Activated CD4-positive, alpha-beta memory T cell treated with anti-CD3 and anti-CD28 coated beads, Interleukin-2, amount 10 ng/mL, durations not matched to agents 7 days and 5 days (primary cell): ENCODE measurements at regions not wholly inside any gene's neighbourhood (a gene's known extent, or its start where the extent isn't known, plus 50 kb on each side); places are given as distances from the start of the nearest gene placed in this dataset.

Experiments used
- CTCF ChIA-PET: fragments of 350-600 bp; sonication (Branson Sonifier 250); formaldehyde crosslinking; loops from one replicate; lab custom pipeline; 2021; ENCODE audit warnings: antibody characterized with exemption, inconsistent platforms; lab: Charles Lee
- POLR2A ChIA-PET: fragments of 350-600 bp; sonication (Branson Sonifier 250); formaldehyde crosslinking; loops from one replicate; lab custom pipeline; 2021; ENCODE audit warnings: antibody characterized with exemption; lab: Charles Lee
- DNase-seq: peaks from one replicate; pipeline ENCODE4 v3.0.0-alpha.2; 2020
- H3K27ac Mint-ChIP-seq: one replicate; pipeline ENCODE4 v1.8.0; 2021; ENCODE audit warnings: mild to moderate bottlenecking, mixed read lengths
- H3K27me3 Mint-ChIP-seq: one replicate; pipeline ENCODE4 v1.8.0; 2021; ENCODE audit warnings: mixed read lengths
- H3K36me3 Mint-ChIP-seq: one replicate; pipeline ENCODE4 v1.8.0; 2021; ENCODE audit warnings: low read depth, mixed read lengths
- H3K4me1 Mint-ChIP-seq: one replicate; pipeline ENCODE4 v1.8.0; 2021; ENCODE audit warnings: mixed read lengths
- H3K4me3 Mint-ChIP-seq: one replicate; pipeline ENCODE4 v1.8.0; 2021; ENCODE audit warnings: mild to moderate bottlenecking, mixed read lengths
- H3K9me3 Mint-ChIP-seq: one replicate; pipeline ENCODE4 v1.8.0; 2021; ENCODE audit warnings: mixed read lengths

DNA sequence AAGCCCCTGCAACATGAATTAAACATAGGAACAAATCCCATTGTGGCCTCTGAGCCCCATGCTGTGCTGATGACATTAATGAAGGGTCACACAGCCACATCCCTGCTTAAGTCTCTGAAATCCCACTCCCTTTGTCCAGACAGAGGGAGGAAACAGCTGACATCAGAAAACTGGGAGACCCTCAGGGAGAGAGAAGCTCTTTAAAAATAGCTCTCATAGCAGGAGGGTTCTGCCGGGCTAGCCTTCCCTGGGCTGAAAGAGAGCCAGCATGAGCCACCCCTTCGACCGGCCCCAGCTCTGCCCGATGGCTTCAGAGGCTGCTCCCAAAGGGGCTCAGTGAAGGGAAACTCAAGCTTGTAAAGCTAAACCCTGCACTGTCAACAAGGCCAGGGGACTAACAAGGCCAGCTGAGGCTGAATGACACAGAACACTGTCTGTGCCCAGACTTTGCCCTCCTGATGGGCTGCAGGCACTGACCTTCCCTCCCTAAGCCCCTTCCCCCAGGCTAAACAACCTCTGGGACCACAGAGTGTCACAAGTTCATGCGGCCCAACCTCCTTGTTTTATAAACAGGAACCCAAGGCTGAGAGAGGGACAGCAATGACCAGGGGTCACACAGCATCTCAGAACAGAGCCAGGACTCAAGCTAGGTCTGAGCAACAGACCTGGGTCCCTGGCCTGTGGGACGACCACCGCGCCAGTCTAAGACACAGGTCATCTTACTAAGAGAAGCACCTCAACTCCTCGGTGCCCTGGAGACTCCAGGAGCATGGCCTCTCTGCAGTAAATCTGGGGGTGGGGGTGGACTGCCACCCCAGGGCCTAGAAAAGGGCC, 163.8 kb downstream of the CHST1 start:
- no peaks in the 10 kb centered on the region for H3K9me3 Mint-ChIP-seq
- no peak overlapping the region for H3K27ac Mint-ChIP-seq
- CTCF ChIA-PET: no interaction called here
- no peak overlapping the region for H3K4me3 Mint-ChIP-seq
- no peak for DNase-seq
- no peaks in the 10 kb centered on the region for H3K4me1 Mint-ChIP-seq
- H3K27me3 Mint-ChIP-seq: peaks cover 16% of the 10 kb centered on the region
- POLR2A ChIA-PET: no interaction called here
- H3K36me3 Mint-ChIP-seq: no peaks in the 10 kb centered on the region

- Mint-ChIP-seq H3K36me3 (no peaks in the 10 kb centered on the region), H3K4me3 (no peak overlapping the region), H3K27ac (no peak overlapping the region), H3K9me3 (no peaks in the 10 kb centered on the region), H3K4me1 (no peaks in the 10 kb centered on the region), H3K27me3 (peaks cover 18% of the 10 kb centered on the region)
- CTCF ChIA-PET: no interaction called here
- DNase-seq: no peak
- POLR2A ChIA-PET: no interaction called here
Measured at GRCh38 chr11:45500451-45500850, 165.0 kb downstream of the CHST1 start.

DNA sequence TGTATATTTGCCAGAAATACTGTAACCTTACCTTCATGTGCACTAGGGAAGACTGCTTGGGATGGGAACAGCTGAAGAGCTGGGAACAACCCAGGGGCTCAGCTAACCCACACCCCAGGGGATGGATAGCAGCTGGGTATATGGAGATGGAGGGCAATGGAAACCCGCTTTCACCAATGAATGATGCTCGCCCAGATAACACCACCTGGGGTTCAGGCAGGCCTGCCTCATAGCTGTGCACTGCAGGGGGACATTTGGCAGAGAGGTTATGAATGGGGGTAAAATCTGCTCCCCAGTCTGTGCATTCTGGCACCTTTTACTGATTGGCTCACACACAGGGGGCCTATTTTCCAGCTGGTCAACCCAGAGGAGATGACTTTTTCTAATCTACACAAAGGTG, 170.7 kb downstream of the CHST1 start:
- no peaks in the 10 kb centered on the region for H3K4me1 Mint-ChIP-seq
- no peaks in the 10 kb centered on the region for H3K36me3 Mint-ChIP-seq

DNA sequence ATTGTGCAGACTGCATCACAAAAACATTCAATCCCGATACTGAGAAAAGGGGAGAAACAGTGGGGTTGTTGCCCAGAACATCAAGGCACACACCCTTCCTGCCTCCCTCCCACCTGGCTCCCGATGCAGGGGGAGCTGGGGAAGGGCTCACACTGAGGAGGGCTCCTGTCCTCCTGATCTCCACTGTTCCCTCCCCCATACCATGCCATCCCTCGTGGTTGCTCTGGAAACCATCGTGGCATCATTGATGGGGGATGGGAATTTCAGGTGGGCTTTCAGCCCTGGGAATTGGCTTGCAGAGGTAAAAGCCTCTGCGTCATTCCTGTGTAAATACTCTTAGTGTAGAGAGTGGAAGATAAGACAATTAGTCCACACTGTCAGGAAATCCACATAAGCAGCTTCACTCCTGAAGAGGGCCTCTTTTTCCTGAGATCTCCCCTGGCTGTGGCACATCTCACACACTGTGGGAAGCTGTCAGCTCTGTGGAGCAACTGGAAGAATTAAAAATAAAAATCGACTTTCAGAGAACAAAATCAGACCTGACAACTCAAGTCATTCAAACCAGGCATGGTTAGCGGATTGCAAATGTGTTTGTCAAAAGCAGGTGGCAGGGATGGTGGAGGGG, 176.0 kb downstream of the CHST1 start:
- POLR2A ChIA-PET: no interaction called here
- Mint-ChIP-seq H3K27ac (no peak overlapping the region), H3K9me3 (no peaks in the 10 kb centered on the region), H3K4me1 (no peaks in the 10 kb centered on the region), H3K27me3 (peaks cover 5% of the 10 kb centered on the region), H3K4me3 (no peak overlapping the region), H3K36me3 (no peaks in the 10 kb centered on the region)
- CTCF ChIA-PET: no interaction called here
- no peak for DNase-seq

More for the DNA sequence above, 170.7 kb downstream of the CHST1 start:
- Mint-ChIP-seq H3K27ac (no peak overlapping the region), H3K9me3 (no peaks in the 10 kb centered on the region), H3K4me3 (no peak overlapping the region), H3K27me3 (peaks cover 26% of the 10 kb centered on the region)
- CTCF ChIA-PET: no interaction called here
- POLR2A ChIA-PET: no interaction called here
- DNase-seq: no peak

DNA sequence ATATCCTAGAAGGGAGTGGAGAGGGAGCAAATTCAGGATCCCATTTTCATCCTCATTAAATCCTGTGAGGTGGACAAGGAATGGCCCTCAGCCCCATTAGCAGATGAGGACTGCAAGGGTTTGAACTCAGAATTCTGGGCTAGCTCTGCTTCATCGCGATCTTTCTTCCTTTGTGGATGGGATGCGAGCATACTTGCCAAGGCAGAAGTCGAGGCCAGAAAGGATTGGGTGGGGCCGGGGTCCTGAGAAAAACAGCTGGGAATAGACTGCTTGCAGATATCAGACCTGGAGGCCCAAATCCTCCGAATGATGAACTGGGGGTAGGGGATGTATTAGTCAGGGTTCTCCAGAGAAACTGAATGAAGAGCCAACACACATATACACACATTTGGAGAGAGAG, 179.0 kb downstream of the CHST1 start:
- Mint-ChIP-seq H3K27me3 (peaks cover 4% of the 10 kb centered on the region), H3K4me3 (no peak overlapping the region), H3K4me1 (no peaks in the 10 kb centered on the region), H3K9me3 (no peaks in the 10 kb centered on the region), H3K27ac (no peak overlapping the region), H3K36me3 (no peaks in the 10 kb centered on the region)
- ChIA-PET CTCF (no interaction called here), POLR2A (no interaction called here)
- DNase-seq: no peak

GRCh38 chr11:45485070-45485707, 180.2 kb downstream of the CHST1 start:
- Mint-ChIP-seq H3K4me3 (no peak overlapping the region), H3K27me3 (no peaks in the 10 kb centered on the region), H3K36me3 (no peaks in the 10 kb centered on the region), H3K4me1 (no peaks in the 10 kb centered on the region), H3K9me3 (no peaks in the 10 kb centered on the region), H3K27ac (no peak overlapping the region)
- ChIA-PET CTCF (no interaction called here), POLR2A (no interaction called here)
- no peak for DNase-seq

DNA sequence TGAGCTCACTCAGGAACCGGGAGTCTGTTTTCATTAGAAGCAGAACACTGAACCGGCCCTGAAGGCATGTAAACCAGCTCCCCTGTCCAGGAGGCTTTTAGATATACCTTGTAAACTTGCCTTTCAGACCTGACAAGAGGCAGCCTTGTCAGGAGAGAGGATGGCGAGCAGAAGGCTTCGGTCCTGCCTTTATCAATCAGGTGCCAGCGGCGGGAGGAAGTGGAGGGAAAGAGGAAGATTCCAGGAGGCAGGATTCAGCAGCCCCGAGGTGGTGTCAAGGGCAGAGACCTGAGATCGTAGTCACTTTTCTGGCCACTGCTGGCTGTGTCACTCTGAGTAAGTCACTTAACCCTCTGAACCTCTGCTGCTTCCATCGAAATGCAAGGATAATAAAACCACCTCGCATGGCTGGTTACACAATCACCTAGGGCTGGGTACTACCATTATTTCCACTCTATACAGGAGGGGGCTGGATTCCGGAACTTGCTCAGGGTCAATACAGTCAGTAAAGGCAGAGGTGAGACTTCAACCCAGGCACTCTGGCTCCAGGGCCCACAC, 181.0 kb downstream of the CHST1 start:
- Mint-ChIP-seq H3K9me3 (no peaks in the 10 kb centered on the region), H3K4me1 (no peaks in the 10 kb centered on the region), H3K27me3 (peaks cover 4% of the 10 kb centered on the region), H3K36me3 (no peaks in the 10 kb centered on the region), H3K27ac (no peak overlapping the region), H3K4me3 (no peak overlapping the region)
- ChIA-PET CTCF (no interaction called here), POLR2A (no interaction called here)
- no peak for DNase-seq

GRCh38 chr11:45483416-45483815, 182.0 kb downstream of the CHST1 start:
- CTCF ChIA-PET: no interaction called here
- Mint-ChIP-seq H3K4me3 (no peak overlapping the region), H3K27me3 (peaks cover 6% of the 10 kb centered on the region), H3K4me1 (no peaks in the 10 kb centered on the region), H3K27ac (no peak overlapping the region), H3K36me3 (no peaks in the 10 kb centered on the region), H3K9me3 (no peaks in the 10 kb centered on the region)
- no peak for DNase-seq
- POLR2A ChIA-PET: no interaction called here

DNA sequence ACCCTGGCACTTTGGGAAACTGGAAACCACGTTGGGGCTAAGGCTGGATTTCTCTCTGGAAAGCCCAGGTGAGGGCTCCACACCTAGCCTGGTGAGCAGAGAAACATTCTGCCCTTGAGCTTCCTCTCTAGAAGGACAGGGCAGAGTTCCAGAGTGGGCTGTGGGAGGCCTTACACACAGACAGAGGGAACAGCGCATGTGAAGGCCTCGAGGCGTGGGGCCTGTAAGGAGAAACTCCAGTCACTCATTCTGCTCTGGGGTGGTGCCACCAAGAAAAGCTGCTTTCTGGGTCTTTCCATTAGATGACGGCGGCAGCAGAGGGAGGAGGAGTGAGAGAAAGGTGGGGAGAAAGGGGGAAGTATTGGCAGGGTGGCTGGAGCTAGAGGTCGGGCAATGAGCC, 183.1 kb downstream of the CHST1 start:
- Mint-ChIP-seq H3K27ac (no peak overlapping the region), H3K9me3 (no peaks in the 10 kb centered on the region), H3K36me3 (no peaks in the 10 kb centered on the region), H3K27me3 (peaks cover 8% of the 10 kb centered on the region), H3K4me3 (no peak overlapping the region), H3K4me1 (no peaks in the 10 kb centered on the region)
- no peak for DNase-seq
- CTCF ChIA-PET: no interaction called here
- POLR2A ChIA-PET: no interaction called here

DNA sequence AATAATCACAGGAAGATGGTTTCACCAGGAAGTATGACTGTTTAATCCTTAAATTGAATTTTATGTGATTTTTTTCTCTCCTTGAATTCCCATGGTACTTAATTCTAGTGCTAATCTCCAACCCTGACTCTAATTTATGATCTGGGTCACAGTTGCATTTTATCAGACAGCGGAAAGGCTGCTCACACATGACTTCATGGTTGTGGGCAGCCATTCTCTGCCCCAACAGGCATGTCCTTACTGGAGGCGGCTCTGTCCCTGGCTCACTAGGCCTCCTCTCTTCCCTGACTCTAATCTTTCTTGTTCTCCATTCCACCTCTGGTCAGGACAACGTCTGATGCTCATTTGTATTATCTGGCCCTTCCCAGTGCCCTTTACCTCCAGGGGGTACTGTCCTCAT, 184.4 kb downstream of the CHST1 start:
- Mint-ChIP-seq H3K27me3 (peaks cover 8% of the 10 kb centered on the region), H3K27ac (no peak overlapping the region), H3K36me3 (no peaks in the 10 kb centered on the region), H3K4me1 (no peaks in the 10 kb centered on the region), H3K9me3 (no peaks in the 10 kb centered on the region), H3K4me3 (no peak overlapping the region)
- POLR2A ChIA-PET: no interaction called here
- no peak for DNase-seq
- CTCF ChIA-PET: no interaction called here

DNA sequence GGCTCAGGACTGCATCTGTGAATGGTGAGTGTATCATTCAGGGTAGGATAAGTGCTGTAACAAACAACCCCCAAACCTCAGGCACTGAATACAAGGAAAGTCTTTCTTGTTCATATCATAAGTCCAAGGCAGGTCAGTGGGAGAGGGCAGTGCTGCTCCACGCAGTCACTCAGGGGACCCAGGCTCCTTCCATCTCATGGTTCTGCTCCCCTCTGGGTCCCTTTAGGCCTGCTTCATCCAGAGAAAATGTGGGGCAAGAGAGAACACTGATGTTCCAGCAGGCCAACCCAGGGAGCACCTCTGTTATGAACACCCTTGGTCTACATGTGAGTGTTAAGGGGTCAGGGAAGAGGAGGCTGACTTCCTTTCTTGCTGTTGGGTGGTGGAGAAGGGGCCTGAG, 187.8 kb downstream of the CHST1 start:
- Mint-ChIP-seq H3K27ac (no peak overlapping the region), H3K9me3 (no peaks in the 10 kb centered on the region), H3K4me1 (no peaks in the 10 kb centered on the region), H3K4me3 (no peak overlapping the region), H3K36me3 (no peaks in the 10 kb centered on the region), H3K27me3 (peaks cover 8% of the 10 kb centered on the region)
- CTCF ChIA-PET: no interaction called here
- DNase-seq: no peak
- POLR2A ChIA-PET: no interaction called here

- no peaks in the 10 kb centered on the region for H3K36me3 Mint-ChIP-seq
- ChIA-PET CTCF (no interaction called here), POLR2A (no interaction called here)
- H3K27me3 Mint-ChIP-seq: peaks cover 8% of the 10 kb centered on the region
- H3K27ac Mint-ChIP-seq: no peak overlapping the region
- no peak for DNase-seq
- no peaks in the 10 kb centered on the region for H3K9me3 Mint-ChIP-seq
- H3K4me3 Mint-ChIP-seq: no peak overlapping the region
- H3K4me1 Mint-ChIP-seq: no peaks in the 10 kb centered on the region
Measured at GRCh38 chr11:45476126-45476525, 189.3 kb downstream of the CHST1 start.

DNA sequence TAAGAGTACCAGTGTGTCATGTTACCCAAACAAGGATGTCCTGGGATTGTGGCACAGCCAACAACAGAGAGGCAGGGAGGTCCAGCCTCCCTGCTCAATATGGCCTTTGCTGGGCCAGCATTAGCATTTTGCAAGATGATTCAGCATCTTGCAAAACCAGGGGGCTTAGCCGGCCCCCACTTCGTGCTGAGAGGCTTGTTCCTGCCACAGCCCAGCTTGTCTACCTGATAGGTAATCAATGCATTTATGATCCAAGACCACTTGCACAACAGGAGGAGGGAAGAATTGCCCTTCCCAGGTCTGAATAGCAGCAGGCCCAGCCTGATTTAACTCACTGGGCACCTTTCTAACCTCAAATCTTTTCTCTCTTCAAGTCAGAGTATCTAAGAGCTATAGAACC, 189.0 kb upstream of the SYT13 start:
- H3K4me3 Mint-ChIP-seq: no peak overlapping the region
- no peaks in the 10 kb centered on the region for H3K9me3 Mint-ChIP-seq
- H3K27ac Mint-ChIP-seq: no peak overlapping the region
- POLR2A ChIA-PET: no interaction called here
- no peaks in the 10 kb centered on the region for H3K36me3 Mint-ChIP-seq
- CTCF ChIA-PET: no interaction called here
- DNase-seq: no peak
- H3K4me1 Mint-ChIP-seq: no peaks in the 10 kb centered on the region
- H3K27me3 Mint-ChIP-seq: peaks cover 8% of the 10 kb centered on the region
